ENCODE measurements at regions not wholly inside any gene's neighbourhood (a gene's known extent, or its start where the extent isn't known, plus 50 kb on each side); places are given as distances from the start of the nearest gene placed in this dataset.

GRCh38 chr2:226658555-226658954, 141.1 kb downstream of the IRS1 start:
- TF ChIP-seq CTCF (IDR thresholded peaks at IDR 0.05; ENCODE audit: extremely low read depth, insufficient read depth, missing control alignments): no peak
- no peak for DNase-seq (ENCODE audit: low spot score)
- in situ Hi-C loops (cut with MboI; ENCODE audit: low pct_unique_long_range_greater_than_20kb, low sequenced_read_pairs, unreplicated experiment): no loop called here

- in situ Hi-C loops (cut with MboI; ENCODE audit: low pct_unique_long_range_greater_than_20kb, low sequenced_read_pairs, unreplicated experiment): no loop called here
- TF ChIP-seq CTCF (IDR thresholded peaks at IDR 0.05; ENCODE audit: extremely low read depth, insufficient read depth, missing control alignments): no peak
- DNase-seq (ENCODE audit: low spot score): no peak
These were observed 142.1 kb downstream of the IRS1 start for GRCh38 chr2:226657340-226658053.

GRCh38 chr2:226656367-226656766, 143.3 kb downstream of the IRS1 start:
- DNase-seq (ENCODE audit: low spot score): no peak
- TF ChIP-seq CTCF (IDR thresholded peaks at IDR 0.05; ENCODE audit: extremely low read depth, insufficient read depth, missing control alignments): no peak
- in situ Hi-C loops (cut with MboI; ENCODE audit: low pct_unique_long_range_greater_than_20kb, low sequenced_read_pairs, unreplicated experiment): no loop called here

GRCh38 chr2:226655871-226656270, 143.7 kb downstream of the IRS1 start:
- TF ChIP-seq CTCF (IDR thresholded peaks at IDR 0.05; ENCODE audit: extremely low read depth, insufficient read depth, missing control alignments): no peak
- in situ Hi-C loops (cut with MboI; ENCODE audit: low pct_unique_long_range_greater_than_20kb, low sequenced_read_pairs, unreplicated experiment): no loop called here

GRCh38 chr2:226652983-226653765, 146.4 kb downstream of the IRS1 start:
- in situ Hi-C loops (cut with MboI; ENCODE audit: low pct_unique_long_range_greater_than_20kb, low sequenced_read_pairs, unreplicated experiment): no loop called here
- no peak for DNase-seq (ENCODE audit: low spot score)
- TF ChIP-seq CTCF (IDR thresholded peaks at IDR 0.05; ENCODE audit: extremely low read depth, insufficient read depth, missing control alignments): no peak

More at GRCh38 chr2:226655871-226656270, 143.7 kb downstream of the IRS1 start:
- no peak for DNase-seq (ENCODE audit: low spot score)

- in situ Hi-C loops (cut with MboI; ENCODE audit: low pct_unique_long_range_greater_than_20kb, low sequenced_read_pairs, unreplicated experiment): no loop called here
- no peak for TF ChIP-seq CTCF (IDR thresholded peaks at IDR 0.05; ENCODE audit: extremely low read depth, insufficient read depth, missing control alignments)
- no peak for DNase-seq (ENCODE audit: low spot score)
These were observed 147.3 kb downstream of the IRS1 start for GRCh38 chr2:226652369-226652768.
